Breast epithelium (tissue), 3 donors: ENCODE measurements at regions not wholly inside any gene's neighbourhood (a gene's known extent, or its start where the extent isn't known, plus 50 kb on each side); places are given as distances from the start of the nearest gene placed in this dataset.

Source experiments
- POLR2A ChIP-seq: fragments of 450-650 bp; IDR thresholded peaks from one replicate; pipeline ENCODE4 v1.6.1; 2016; ENCODE audit warnings: antibody characterized with exemption, mild to moderate bottlenecking, moderate library complexity
- TF ChIP-seq, protein P1 (sequence below), 3 donors: fragments of 450-650 bp; IDR thresholded peaks; one replicate each; pipeline ENCODE4 v1.5.1; 2016 to 2017; ENCODE audit warnings: antibody characterized with exemption in 3 of 3, mild to moderate bottlenecking in 3 of 3, moderate library complexity in 3 of 3

DNA sequence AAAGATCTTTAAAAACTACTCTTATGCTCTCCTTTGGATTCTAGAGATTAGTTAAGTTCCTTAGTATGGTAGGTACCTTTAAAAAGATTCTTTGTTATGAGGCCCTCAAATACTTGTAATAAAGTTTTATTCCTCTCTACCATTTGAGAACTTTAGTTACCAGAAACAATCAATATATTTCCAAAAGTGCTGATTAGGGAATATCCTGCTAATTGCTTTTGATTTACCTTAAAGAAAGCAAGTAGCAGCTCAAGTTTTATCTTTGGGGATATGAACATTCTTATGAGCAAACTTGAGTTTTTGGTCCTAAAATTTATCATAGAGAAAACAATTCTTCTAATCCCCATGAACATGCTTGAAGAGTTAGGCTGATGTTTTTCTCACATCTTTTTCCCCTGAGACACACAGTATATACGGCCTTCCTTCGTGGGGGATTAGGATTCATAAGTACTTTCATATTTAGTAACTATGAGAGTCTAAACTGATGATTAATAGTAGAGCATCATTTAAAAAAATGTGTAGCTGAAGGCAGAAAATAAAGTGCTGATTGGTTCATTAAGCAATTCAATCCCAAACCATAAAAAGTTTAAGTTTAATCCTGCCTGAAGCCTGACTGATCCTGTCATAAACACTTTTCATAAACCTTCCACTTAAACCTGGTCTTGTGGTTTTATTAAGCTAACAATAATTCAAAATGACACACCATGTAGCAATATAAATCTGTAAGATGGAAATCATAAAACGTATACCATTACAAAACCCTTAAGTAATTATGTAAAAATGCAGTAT lies 380.5 kb upstream of the FBXO33 start:
- no peak for TF ChIP-seq POLR2A
- TF ChIP-seq, protein P1, sequence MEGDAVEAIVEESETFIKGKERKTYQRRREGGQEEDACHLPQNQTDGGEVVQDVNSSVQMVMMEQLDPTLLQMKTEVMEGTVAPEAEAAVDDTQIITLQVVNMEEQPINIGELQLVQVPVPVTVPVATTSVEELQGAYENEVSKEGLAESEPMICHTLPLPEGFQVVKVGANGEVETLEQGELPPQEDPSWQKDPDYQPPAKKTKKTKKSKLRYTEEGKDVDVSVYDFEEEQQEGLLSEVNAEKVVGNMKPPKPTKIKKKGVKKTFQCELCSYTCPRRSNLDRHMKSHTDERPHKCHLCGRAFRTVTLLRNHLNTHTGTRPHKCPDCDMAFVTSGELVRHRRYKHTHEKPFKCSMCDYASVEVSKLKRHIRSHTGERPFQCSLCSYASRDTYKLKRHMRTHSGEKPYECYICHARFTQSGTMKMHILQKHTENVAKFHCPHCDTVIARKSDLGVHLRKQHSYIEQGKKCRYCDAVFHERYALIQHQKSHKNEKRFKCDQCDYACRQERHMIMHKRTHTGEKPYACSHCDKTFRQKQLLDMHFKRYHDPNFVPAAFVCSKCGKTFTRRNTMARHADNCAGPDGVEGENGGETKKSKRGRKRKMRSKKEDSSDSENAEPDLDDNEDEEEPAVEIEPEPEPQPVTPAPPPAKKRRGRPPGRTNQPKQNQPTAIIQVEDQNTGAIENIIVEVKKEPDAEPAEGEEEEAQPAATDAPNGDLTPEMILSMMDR (IDR thresholded peaks at IDR 0.05) = no peak
